ENCODE measurements at regions not wholly inside any gene's neighbourhood (a gene's known extent, or its start where the extent isn't known, plus 50 kb on each side); places are given as distances from the start of the nearest gene placed in this dataset.
A peak's percentile ranks its signal among the peaks of the same experiment; 100 is the strongest.

GRCh38 chr16:85162478-85163277 lies 50.4 kb upstream of the CIBAR2 start:
- DNase-seq = peak; percentile 33

- no peak for DNase-seq
Observed at GRCh38 chr16:85163278-85164112, 51.2 kb upstream of the CIBAR2 start.

DNA sequence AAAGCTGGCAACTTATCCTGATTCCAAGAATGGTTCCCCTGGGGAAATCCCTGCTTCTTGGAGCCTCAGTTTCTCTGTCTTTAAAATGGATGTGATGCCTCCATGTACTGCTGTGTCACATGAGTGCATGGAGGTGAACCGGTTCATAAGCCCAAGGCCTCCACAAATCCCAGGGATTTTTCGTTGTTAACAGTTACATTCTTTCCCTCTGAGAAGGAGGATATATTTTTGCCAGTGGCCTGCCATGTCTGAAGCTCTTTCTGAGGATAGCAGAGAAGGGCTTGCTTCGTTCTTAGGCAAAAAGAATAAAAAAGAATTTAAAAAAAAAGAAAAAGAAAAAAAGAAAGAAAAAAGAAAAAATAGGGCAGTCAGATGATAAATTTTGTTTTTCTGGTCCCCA lies 52.2 kb upstream of the CIBAR2 start:
- no peak for DNase-seq

DNA sequence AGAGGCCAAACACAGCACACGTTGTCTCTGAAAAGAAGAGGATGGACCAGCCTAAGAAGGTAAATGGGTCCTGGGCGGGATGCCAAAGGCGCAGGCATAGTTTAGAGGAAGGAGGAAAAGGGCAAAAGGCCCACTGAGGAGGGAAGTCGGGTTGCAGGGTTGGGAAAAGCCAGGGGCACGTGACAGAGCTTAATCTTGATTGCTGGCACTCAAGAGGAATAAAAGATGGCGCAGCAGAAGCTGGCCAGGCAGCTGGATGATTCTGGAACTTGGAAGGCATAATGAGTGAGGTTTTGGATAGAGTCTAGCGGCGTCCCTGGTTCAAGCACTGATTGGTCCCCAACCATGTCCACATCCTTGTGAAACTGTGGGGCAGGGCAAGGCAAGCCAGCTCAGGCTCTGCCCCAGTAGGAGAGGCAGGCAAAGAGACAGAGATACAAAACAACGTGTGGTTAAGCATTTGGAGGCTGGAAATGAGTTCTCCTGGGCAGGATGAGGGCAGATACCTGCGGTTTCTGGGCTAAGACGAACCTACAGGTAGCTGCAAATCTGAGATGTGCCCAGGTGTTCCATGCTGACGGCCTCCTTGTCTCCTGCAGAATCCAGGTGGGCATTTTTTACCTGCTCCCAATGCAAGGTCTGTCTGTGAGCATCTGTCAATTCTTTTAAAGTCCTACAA lies 52.7 kb upstream of the CIBAR2 start:
- DNase-seq = no peak

DNA sequence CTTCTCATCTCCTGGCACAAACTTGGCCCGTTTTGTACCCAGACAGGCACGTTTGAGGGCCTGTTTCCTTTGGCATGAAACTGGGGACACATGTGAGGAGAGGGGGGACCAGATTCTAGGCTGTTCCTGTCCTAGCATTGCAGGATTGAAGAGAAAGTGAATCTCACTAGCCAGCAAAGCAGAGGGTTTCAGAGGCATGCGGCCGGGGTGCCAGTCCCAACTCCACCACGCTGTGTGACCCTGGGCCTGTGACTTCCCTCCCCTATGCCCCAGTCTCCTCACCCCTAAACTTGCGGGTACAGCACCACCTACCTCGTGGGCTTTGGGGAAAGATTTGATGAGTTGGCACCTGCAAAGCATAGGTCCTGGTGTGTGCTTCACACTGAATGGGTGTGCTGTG lies 53.5 kb upstream of the CIBAR2 start:
- no peak for DNase-seq

GRCh38 chr16:85166281-85166680 lies 54.0 kb upstream of the CIBAR2 start:
- no peak for DNase-seq

DNA sequence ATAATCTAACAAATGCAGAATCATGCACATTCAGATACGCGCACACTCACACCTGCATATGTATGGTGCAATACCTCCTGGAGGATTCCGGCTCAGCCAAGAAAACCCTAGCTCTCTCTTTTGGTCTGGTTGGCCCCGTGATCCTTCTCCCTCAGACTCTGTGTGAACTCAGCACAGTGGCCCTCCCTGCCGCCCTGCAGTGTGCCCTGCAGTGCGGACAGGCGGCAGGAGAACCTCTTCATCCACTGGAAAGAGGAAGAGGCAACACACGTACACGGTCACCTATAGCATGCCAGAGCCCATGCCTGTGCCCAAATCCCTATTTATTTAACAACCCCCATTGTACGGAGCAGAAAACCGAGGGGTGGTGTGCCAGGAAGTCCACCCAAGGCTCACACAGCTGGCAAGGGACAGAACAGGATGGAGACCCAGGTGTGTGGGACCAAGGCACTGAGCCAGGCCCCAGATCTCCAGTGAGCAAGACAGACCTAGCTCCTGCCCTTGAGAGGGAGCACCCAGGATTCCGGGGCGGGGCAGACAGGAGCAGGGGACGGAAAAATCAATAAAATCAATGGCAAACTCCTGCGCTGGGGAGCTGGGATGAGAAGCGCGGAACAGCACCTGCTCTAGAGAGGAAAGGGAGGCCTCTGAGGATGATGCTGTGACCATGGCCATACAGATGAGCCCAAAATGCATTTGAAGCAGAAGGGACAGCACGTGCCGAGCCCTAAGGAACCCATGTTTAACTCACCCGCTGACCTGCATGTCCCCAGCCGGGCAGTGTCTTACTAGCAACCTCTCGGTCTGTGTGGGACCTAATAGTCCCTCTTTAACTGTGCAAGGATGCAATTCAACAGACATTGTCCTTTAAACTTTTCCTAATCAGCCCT lies 54.7 kb upstream of the CIBAR2 start:
- peak; percentile 40 for DNase-seq

- no peak for DNase-seq
Observed at GRCh38 chr16:85167589-85168537, 55.6 kb upstream of the CIBAR2 start.

DNA sequence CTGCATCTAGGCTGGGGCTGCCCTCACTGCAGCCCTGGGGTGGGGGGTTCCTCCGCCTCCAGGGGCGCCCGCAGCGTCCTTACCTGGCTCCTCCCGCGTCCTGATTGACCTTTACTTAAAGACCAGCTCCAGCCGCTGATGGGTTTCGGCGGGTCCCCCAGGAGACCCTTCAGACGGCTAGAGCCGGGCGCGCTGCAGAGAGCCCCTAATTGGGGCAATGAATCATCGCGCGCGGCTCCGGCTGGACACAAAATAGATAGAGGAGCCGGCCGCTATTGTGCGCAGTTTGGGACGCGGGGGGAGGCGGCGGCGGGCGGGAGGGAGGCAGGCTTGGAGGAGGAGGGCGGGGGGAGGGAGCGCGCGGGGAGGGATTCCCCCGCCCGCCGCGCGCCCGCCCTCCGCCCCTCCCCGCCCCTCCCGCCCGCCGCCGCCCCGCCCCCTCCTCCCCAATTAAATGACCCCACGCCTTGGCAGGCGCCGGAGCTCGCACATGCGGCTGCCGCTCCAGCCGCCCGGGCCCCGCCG lies 56.5 kb upstream of the CIBAR2 start:
- DNase-seq = no peak

GRCh38 chr16:85169333-85170065 lies 57.2 kb upstream of the CIBAR2 start:
- DNase-seq = no peak

- no peak for DNase-seq
Observed at GRCh38 chr16:85170066-85170491, 57.8 kb upstream of the CIBAR2 start.

DNA sequence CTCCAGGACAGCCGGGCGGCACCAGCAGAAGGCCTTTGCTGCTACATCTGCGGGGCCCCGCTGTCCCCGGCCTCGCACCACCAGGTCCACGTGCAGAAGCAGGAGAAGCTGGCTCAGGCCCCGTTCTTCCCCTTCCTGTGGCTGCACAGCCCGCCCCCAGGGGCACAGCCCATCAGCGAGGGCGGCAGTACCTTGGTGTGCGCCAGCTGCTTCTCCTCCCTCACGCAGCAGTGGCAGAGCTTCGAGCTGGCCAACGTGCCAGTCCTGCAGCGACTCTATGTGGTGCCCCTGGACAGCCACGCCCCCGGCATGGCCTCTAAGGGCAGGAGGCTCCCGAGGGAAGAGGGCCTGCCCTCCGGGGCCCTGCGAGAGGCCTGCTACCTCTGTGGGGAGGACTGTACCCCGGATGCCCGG lies 58.3 kb upstream of the CIBAR2 start:
- no peak for DNase-seq

DNA sequence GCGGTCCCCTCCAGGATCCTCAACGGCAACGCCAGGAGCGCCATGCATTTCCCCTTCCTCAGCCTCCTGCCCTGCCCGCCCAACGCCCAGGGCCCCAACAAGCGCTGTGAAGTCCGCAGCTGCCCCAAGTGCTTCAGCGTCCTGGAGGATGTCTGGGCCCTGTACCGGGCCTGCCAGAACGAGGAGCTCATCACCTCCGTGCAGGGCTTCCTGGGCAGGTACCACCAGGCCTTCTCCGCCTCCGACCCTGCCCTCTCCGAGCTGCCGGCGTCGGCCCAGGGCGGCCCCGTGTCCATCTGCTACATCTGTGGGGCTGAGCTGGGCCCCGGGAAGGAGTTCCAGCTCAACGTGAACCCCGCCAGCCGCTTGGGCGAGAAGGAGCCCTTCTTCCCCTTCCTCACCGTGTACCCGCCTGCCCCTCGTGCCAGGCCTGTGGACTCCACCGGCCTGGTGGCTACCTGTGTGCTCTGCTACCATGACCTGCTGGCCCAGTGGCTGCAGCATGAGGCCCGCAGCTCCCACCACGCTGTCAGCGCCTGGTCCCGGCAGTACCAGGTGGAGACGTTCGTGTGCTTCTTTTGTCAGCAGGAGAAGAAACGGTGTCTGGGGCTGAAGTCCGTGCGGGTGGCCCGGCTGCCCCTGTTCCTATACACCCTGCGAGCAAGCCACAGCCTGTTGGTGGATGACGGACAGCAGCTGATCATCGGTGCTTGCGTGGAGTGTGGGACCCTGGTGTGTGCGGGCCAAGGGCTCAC lies 58.9 kb upstream of the CIBAR2 start:
- DNase-seq = no peak

DNA sequence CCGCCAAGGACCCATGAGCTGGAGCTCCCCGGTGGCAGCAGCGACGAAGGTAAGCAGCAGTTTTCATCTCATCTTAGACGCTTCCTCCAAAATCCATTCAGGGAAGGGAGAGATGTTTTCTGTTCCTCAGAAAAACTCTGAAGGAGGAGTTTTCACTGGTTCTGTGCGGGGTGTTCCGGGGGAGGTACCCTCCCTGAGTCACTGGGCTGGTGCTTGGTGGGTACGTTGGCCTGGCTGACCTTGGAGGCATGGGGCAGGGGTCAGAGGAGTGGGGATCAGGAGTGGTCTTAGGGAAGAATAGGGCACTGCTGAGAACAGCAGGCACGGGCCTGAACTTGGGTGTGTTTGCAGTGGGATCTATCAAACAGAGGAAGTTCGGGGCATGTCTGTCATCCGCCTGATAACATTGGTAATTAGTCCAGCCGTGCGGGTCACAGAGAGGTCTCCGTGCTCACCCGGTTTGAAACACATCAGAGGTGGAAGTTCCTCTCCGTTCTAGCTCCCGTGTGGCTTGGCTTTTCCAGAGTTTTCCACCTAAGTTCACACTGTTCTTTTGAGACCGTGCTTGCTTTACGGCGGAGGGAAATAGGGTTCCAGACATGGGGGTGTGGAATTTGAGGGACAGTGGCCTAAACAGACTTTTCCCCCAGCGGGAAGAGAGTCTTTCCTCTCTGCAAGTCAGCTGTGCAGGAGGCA lies 59.6 kb upstream of the CIBAR2 start:
- no peak for DNase-seq

DNA sequence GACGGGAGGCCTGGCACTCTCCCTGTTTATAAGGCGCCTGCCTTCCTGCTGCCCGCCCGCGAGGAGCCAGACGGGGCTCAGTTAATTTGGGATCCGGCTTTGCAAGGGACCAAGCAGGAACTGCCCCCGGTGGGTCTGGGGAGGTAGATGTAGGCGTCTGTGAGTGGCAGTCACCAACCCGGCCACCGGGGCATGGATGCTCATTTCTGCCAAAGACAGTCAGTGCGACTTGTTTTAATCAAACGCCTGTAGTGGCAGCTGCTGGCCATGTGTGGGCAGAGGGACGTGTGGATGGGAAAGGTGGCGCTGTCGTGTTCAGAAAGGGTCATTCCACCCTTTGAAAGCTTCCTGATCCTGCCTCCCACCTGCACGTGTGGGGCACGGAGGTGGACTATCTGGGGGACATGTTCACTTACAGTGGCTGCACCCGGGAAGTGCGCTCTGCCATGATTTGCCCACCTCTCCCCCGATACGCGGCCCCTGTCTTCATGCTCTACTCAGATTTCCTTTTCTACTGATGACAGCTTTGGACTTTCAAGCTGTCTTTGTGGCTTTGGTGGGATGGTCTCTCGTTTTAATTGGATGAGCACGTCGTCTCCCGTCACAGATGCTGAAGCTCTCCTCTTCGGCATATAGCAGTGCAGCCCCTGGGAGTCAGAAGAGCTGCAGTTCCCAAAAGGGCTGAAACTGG lies 60.3 kb upstream of the CIBAR2 start:
- peak; percentile 43 for DNase-seq

DNA sequence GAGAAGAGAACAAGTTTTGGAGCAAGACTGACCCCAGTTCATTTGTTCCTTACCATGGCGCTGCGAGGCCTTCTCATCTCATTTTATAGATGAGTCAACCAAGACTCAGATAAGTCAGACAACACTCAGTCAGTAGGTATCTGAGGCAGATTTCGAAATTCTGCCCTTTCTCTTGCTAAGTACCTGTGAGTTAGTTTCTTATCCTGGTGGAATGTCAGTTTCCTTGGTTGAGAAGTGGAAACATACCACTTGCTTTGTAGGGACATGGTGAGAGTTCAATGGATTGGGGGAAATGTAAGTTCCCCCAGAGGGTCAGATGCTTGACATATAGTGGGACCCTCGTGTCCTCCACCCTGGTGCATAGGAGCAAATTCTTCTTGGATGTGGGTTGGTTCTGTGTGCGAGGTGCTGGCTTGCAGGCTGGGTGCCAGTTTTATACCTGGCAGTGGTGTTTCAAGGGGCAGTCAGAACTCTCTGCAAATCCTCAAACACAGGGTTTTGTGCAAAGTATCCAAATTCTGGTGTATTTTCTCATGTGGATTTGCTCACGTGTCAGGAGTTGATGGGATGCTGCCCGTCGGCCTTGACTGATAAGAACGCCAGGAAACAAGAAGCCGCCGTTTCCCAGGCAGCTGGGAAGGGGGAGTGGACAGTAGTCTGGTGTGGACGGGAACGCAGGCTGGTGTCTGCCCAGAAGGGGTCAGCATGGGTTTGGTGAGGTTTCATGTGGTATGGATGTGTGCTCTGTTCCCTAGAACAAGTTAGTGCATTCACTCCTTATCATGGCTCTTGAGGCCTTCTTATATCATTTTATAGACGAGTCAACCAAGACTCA lies 61.1 kb upstream of the CIBAR2 start:
- no peak for DNase-seq

All from NCI-H510A treated with DMSO at 0.1 percent for 48 hours (cell line).